HEK293T (cell line): ENCODE measurements at regions not wholly inside any gene's neighbourhood (a gene's known extent, or its start where the extent isn't known, plus 50 kb on each side); places are given as distances from the start of the nearest gene placed in this dataset.

Source experiments
- ELF4 ChIP-seq: fragments of 450-650 bp; IDR thresholded peaks from 2 replicates; pipeline ENCODE4 v1.6.1; 2017; ENCODE audit warnings: antibody characterized with exemption
- FOXA1 ChIP-seq: fragments of 450-650 bp; IDR thresholded peaks from 2 replicates; pipeline ENCODE4 v1.6.1; 2016; ENCODE audit warnings: mild to moderate bottlenecking
- SUZ12 ChIP-seq: fragments of 450-650 bp; IDR thresholded peaks from 2 replicates; pipeline ENCODE4 v1.6.1; 2016; ENCODE audit warnings: mild to moderate bottlenecking
- ZNF384 ChIP-seq: fragments of 450-650 bp; IDR thresholded peaks from 2 replicates; pipeline ENCODE4 v1.6.1; 2016

DNA sequence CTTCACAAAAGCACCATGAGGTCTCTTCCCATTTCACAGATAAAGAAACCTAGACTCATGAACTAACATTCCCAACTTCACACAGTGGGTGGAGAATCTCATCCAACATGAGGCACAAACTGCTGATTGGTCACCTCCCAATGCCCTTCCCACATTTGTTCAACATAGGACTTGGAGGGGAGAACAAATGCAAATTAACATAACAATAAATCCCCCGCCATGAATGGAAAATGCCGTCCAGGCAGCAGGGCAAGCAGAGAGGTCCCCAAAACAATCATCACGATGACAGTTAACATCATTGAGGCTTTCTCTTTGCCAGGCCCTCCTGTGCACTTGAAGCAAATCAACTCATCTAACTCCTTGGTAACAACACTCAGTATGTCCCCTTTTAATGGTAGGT lies 185.3 kb downstream of the TMEM132E start:
- TF ChIP-seq SUZ12 (no peak), ELF4 (no peak), ZNF384 (no peak), FOXA1 (no peak)
